K562 (cell line): ENCODE measurements at regions not wholly inside any gene's neighbourhood (a gene's known extent, or its start where the extent isn't known, plus 50 kb on each side); places are given as distances from the start of the nearest gene placed in this dataset.

Experiments
- ATAC-seq: fragments of 200-7000 bp; cut with Tn5 transposase; 3 replicates; pipeline ENCODE4 v1.9.1; 2020; ENCODE audit warnings: moderate library complexity
- BruUV-seq: library from RNA; stranded (reverse); fragments of 400-500 nt; replicated peaks from 2 replicates; lab custom pipeline; 2021; lab: Mats Ljungman, UMichigan
- CTCF ChIA-PET: fragments of 300-600 bp; formaldehyde crosslinking; extraction: SDS; loops from one replicate; lab custom pipeline; 2021; ENCODE audit warnings: low intra/inter-chr PET ratio; lab: Yijun Ruan, JAX
- POLR2A ChIA-PET: fragments of 300-600, 350-650 bp; sonication (Branson Sonifier 250); formaldehyde crosslinking; extraction: SDS; loops from one replicate; lab custom pipeline; 2021; ENCODE audit warnings: antibody characterized with exemption, inconsistent platforms; lab: Yijun Ruan, JAX
- DNase-seq, 4 experiments: peaks; one replicate each; pipeline versions ENCODE4 v3.0.0 to v3.0.0-alpha.2; 2011 to 2018; ENCODE audit warnings: low spot score in 3 of 4, mixed read lengths in 3 of 4; ENCODE audit errors: extremely low read depth in 1 of 4
- FAIRE-seq: peaks from 2 replicates; lab custom pipeline; 2011; peaks lifted over from hg19 to GRCh38; lab: Jason Lieb, UNC
- H2AFZ ChIP-seq: 2 replicates; pipeline ENCODE4 v1.6.0; 2011; ENCODE audit warnings: low read depth, low read length, control low read depth, inconsistent platforms
- H3K27ac ChIP-seq: fragments of 200-600 bp; 3 replicates; pipeline ENCODE4 v1.8.0; 2011; ENCODE audit warnings: low read depth, mild to moderate bottlenecking, control low read depth, inconsistent platforms, low read length, moderate library complexity, mixed read lengths; ENCODE audit errors: extremely low read depth
- H3K27me3 ChIP-seq, 2 experiments: fragments of 300-600 bp in 1 of 2; 2 replicates in 1 of 2; 3 replicates in 1 of 2; pipeline versions ENCODE4 v1.6.0 to v1.8.0; 2011; ENCODE audit warnings: inconsistent platforms in 2 of 2, low read length in 2 of 2, mild to moderate bottlenecking in 1 of 2, mixed read lengths in 1 of 2, moderate library complexity in 1 of 2; ENCODE audit not compliant: control insufficient read depth in 2 of 2, insufficient read depth in 2 of 2
- H3K36me3 ChIP-seq: fragments of 300-600 bp; 3 replicates; pipeline ENCODE4 v1.8.0; 2011; ENCODE audit warnings: mild to moderate bottlenecking, low read length, inconsistent platforms; ENCODE audit not compliant: control insufficient read depth, insufficient read depth
- H3K4me1 ChIP-seq, 2 experiments: fragments of 200-600 bp in 1 of 2; replicated peaks in 1 of 2; 2 replicates in 1 of 2; 3 replicates in 1 of 2; pipeline versions ENCODE4 v1.5.1 to v1.8.0; 2011; ENCODE audit warnings: inconsistent platforms in 2 of 2, low read length in 2 of 2, mild to moderate bottlenecking in 1 of 2, mixed read lengths in 1 of 2, moderate library complexity in 1 of 2; ENCODE audit not compliant: control insufficient read depth in 2 of 2, insufficient read depth in 2 of 2
- H3K4me2 ChIP-seq: 2 replicates; pipeline ENCODE4 v1.6.1; 2011; ENCODE audit warnings: low read length, control low read depth, inconsistent platforms, mixed read lengths; ENCODE audit not compliant: insufficient read depth
- H3K4me3 ChIP-seq: fragments of 200-600 bp; sonication (generic), shearing (Covaris generic); 2 replicates; pipeline ENCODE4 v1.5.1; 2016; ENCODE audit warnings: control low read depth, inconsistent platforms
- H3K79me2 ChIP-seq: fragments of 200-600 bp; 3 replicates; pipeline ENCODE4 v1.8.0; 2011; ENCODE audit warnings: low read length, inconsistent platforms; ENCODE audit not compliant: control insufficient read depth, insufficient read depth
- H3K9ac ChIP-seq, 2 experiments: 2 replicates each; pipeline versions ENCODE4 v1.6.0 to v1.6.1; 2011; ENCODE audit warnings: low read depth in 2 of 2, low read length in 2 of 2, control low read depth in 1 of 2, inconsistent platforms in 1 of 2, mild to moderate bottlenecking in 1 of 2, mixed read lengths in 1 of 2; ENCODE audit not compliant: insufficient read depth in 1 of 2
- H3K9me1 ChIP-seq: one replicate; pipeline ENCODE4 v1.6.0; 2011; ENCODE audit warnings: inconsistent platforms, mild to moderate bottlenecking, low read length, moderate library complexity; ENCODE audit not compliant: control insufficient read depth, insufficient read depth
- H3K9me3 ChIP-seq: replicated peaks from 2 replicates; pipeline ENCODE4 v1.5.1; 2011; ENCODE audit warnings: low read depth, low read length, inconsistent platforms; ENCODE audit not compliant: control insufficient read depth, insufficient read depth
- H4K20me1 ChIP-seq: replicated peaks from 2 replicates; pipeline ENCODE4 v1.6.1; 2011; ENCODE audit warnings: low read length, inconsistent platforms, mixed read lengths; ENCODE audit not compliant: control insufficient read depth, insufficient read depth
- BMI1 ChIP-seq: fragments of 150-350 bp; IDR thresholded peaks from 2 replicates; pipeline ENCODE4 v1.6.1; 2014; ENCODE audit warnings: low read length
- CCNT2 ChIP-seq: IDR thresholded peaks from 2 replicates; pipeline ENCODE4 v1.6.1; 2011; ENCODE audit warnings: borderline replicate concordance, low read depth, mild to moderate bottlenecking, moderate library complexity, mixed read lengths, low read length; ENCODE audit not compliant: insufficient read length; ENCODE audit errors: extremely low read depth
- CREB3L1 ChIP-seq: fragments of 450-650 bp; IDR thresholded peaks from 2 replicates; pipeline ENCODE4 v1.6.1; 2014; ENCODE audit warnings: low read depth, mild to moderate bottlenecking, moderate library complexity, borderline replicate concordance
- EZH2 ChIP-seq: IDR thresholded peaks from 2 replicates; pipeline ENCODE4 v1.6.1; 2012; ENCODE audit warnings: low read depth, mild to moderate bottlenecking, inconsistent platforms, low read length, borderline replicate concordance
- NCOA6 ChIP-seq: fragments of 450-650 bp; IDR thresholded peaks from 2 replicates; pipeline ENCODE4 v1.6.1; 2017; ENCODE audit warnings: mild to moderate bottlenecking
- NR2F6 ChIP-seq: fragments of 450-650 bp; formaldehyde crosslinking; IDR thresholded peaks from 2 replicates; pipeline ENCODE4 v1.4.0; 2020; ENCODE audit warnings: mild to moderate bottlenecking
- RBM34 ChIP-seq: fragments of 200-400 bp; formaldehyde crosslinking; IDR thresholded peaks from 2 replicates; pipeline ENCODE4 v1.6.1; 2018; ENCODE audit warnings: low read length, borderline replicate concordance; ENCODE audit not compliant: insufficient read depth
- TAF7 ChIP-seq: fragments of 450-650 bp; IDR thresholded peaks from 2 replicates; pipeline ENCODE4 v1.6.1; 2016; ENCODE audit warnings: missing genetic modification characterization, missing compliant biosample characterization
- ZNF12 ChIP-seq: sonication (generic); formaldehyde crosslinking; IDR thresholded peaks from 2 replicates; pipeline ENCODE4 v1.4.0; 2020; ENCODE audit warnings: mild to moderate bottlenecking, missing genetic modification reagents
- WGBS: fragments of 100-300 bp; shearing (Covaris generic); methylation state at CpG from one replicate; pipeline ENCODE4 v1.1.6; 2016; ENCODE audit warnings: low coverage, mixed read lengths; ENCODE audit not compliant: insufficient coverage; ENCODE audit errors: missing lambda C conversion rate; 5-methylcytosine and 5-hydroxymethylcytosine counted together
- in situ Hi-C: fragments of 300-500 bp; cut with MboI; formaldehyde crosslinking; loops from 4 replicates; pipeline ENCODE4 v1.15.0; 2018; ENCODE audit warnings: inconsistent platforms, mixed read lengths
- intact Hi-C: fragments of 100-400 bp; cut with micrococcal nuclease; formaldehyde crosslinking; loops from 2 replicates; pipeline ENCODE4 v1.14.2; 2022

- WGBS: 0% methylated on average over 3 of the region's 3 CpGs
- no peak for ATAC-seq
- H3K4me3 ChIP-seq: no peak overlapping the region
- in situ Hi-C loops (no loop called here), intact Hi-C loops (no loop called here)
- H2AFZ ChIP-seq: no peak overlapping the region
- no peaks in the 10 kb centered on the region for H3K79me2 ChIP-seq
- H3K27me3 ChIP-seq: no peaks in the 10 kb centered on the region
- no peak for FAIRE-seq
- no peak overlapping the region for H3K9ac ChIP-seq
- no peak for DNase-seq
- no peaks in the 10 kb centered on the region for H4K20me1 ChIP-seq
- H3K4me1 ChIP-seq: no peaks in the 10 kb centered on the region
- no peak for TF ChIP-seq BMI1
- TF ChIP-seq EZH2: no peak
- no peak for TF ChIP-seq NR2F6 (CRISPR knock-in tag)
- no peak for TF ChIP-seq CCNT2
- TF ChIP-seq RBM34: no peak
- no peak for TF ChIP-seq TAF7 (tag)
- no peak for TF ChIP-seq NCOA6
- TF ChIP-seq ZNF12 (CRISPR knock-in tag): no peak
- TF ChIP-seq CREB3L1: no peak
- no peaks in the 10 kb centered on the region for H3K9me3 ChIP-seq
- ChIA-PET CTCF (no interaction called here), POLR2A (no interaction called here)
- no peak overlapping the region for H3K4me2 ChIP-seq
- BruUV-seq: no TSS peak
- H3K9me1 ChIP-seq: no peaks in the 10 kb centered on the region
- H3K36me3 ChIP-seq: no peaks in the 10 kb centered on the region
- no peak overlapping the region for H3K27ac ChIP-seq
Observed at GRCh38 chr5:126268697-126269315, 154.4 kb upstream of the GRAMD2B start.
